ENCODE measurements at regions not wholly inside any gene's neighbourhood (a gene's known extent, or its start where the extent isn't known, plus 50 kb on each side); places are given as distances from the start of the nearest gene placed in this dataset.

GRCh38 chr2:105607920-105608504 lies 136.7 kb upstream of the NCK2 start:
- peak; percentile 27 for TF ChIP-seq CTCF (IDR thresholded peaks at IDR 0.05; ENCODE audit: borderline replicate concordance)
- intact Hi-C loops (cut with micrococcal nuclease): no loop called here
- DNase-seq: peak; percentile 27
- Histone ChIP-seq H3K36me3 (no peaks in the 10 kb centered on the region), H3K9me3 (replicated peaks) (no peaks in the 10 kb centered on the region), H3K4me3 (no peak overlapping the region), H3K4me1 (peaks cover 25% of the 10 kb centered on the region), H3K27ac (replicated peaks) (peak overlapping the region; percentile 36), H3K27me3 (ENCODE audit: low read depth) (no peaks in the 10 kb centered on the region)

GRCh38 chr2:105606081-105606480 lies 138.6 kb upstream of the NCK2 start:
- no peaks in the 10 kb centered on the region for H3K36me3 ChIP-seq
- intact Hi-C loops (cut with micrococcal nuclease): no loop called here
- H3K27ac ChIP-seq (replicated peaks): peak overlapping the region; percentile 77
- TF ChIP-seq CTCF (IDR thresholded peaks at IDR 0.05; ENCODE audit: borderline replicate concordance): no peak
- H3K4me3 ChIP-seq: no peak overlapping the region
- H3K4me1 ChIP-seq: peaks cover 29% of the 10 kb centered on the region
- no peaks in the 10 kb centered on the region for H3K27me3 ChIP-seq (ENCODE audit: low read depth)
- no peak for DNase-seq
- H3K9me3 ChIP-seq (replicated peaks): no peaks in the 10 kb centered on the region

GRCh38 chr2:105604938-105605337 lies 139.8 kb upstream of the NCK2 start:
- H3K4me3 ChIP-seq: peak overlapping the region; percentile 24
- H3K27ac ChIP-seq (replicated peaks): peak overlapping the region; percentile 77
- TF ChIP-seq CTCF (IDR thresholded peaks at IDR 0.05; ENCODE audit: borderline replicate concordance): no peak
- no peaks in the 10 kb centered on the region for H3K27me3 ChIP-seq (ENCODE audit: low read depth)
- peaks cover 34% of the 10 kb centered on the region for H3K4me1 ChIP-seq
- no peaks in the 10 kb centered on the region for H3K9me3 ChIP-seq (replicated peaks)
- intact Hi-C loops (cut with micrococcal nuclease): no loop called here
- DNase-seq: peak; percentile 20
- no peaks in the 10 kb centered on the region for H3K36me3 ChIP-seq

GRCh38 chr2:105600949-105601794 lies 143.5 kb upstream of the NCK2 start:
- H3K36me3 ChIP-seq: no peaks in the 10 kb centered on the region
- no peak for DNase-seq
- peaks cover 31% of the 10 kb centered on the region for H3K4me1 ChIP-seq
- no peaks in the 10 kb centered on the region for H3K9me3 ChIP-seq (replicated peaks)
- intact Hi-C loops (cut with micrococcal nuclease): no loop called here
- H3K27me3 ChIP-seq (ENCODE audit: low read depth): no peaks in the 10 kb centered on the region
- H3K4me3 ChIP-seq: no peak overlapping the region
- no peak overlapping the region for H3K27ac ChIP-seq (replicated peaks)
- TF ChIP-seq CTCF (IDR thresholded peaks at IDR 0.05; ENCODE audit: borderline replicate concordance): no peak

GRCh38 chr2:105600602-105600948 lies 144.1 kb upstream of the NCK2 start:
- intact Hi-C loops (cut with micrococcal nuclease): no loop called here
- no peaks in the 10 kb centered on the region for H3K36me3 ChIP-seq
- peaks cover 25% of the 10 kb centered on the region for H3K4me1 ChIP-seq
- no peak for TF ChIP-seq CTCF (IDR thresholded peaks at IDR 0.05; ENCODE audit: borderline replicate concordance)
- H3K27me3 ChIP-seq (ENCODE audit: low read depth): no peaks in the 10 kb centered on the region
- no peak overlapping the region for H3K27ac ChIP-seq (replicated peaks)
- no peaks in the 10 kb centered on the region for H3K9me3 ChIP-seq (replicated peaks)
- DNase-seq: no peak
- H3K4me3 ChIP-seq: no peak overlapping the region
